Thyroid gland (tissue), 4 donors: ENCODE measurements at regions not wholly inside any gene's neighbourhood (a gene's known extent, or its start where the extent isn't known, plus 50 kb on each side); places are given as distances from the start of the nearest gene placed in this dataset.

Experiments used
- POLR2A ChIP-seq, 2 donors: fragments of 450-650 bp; IDR thresholded peaks; one replicate each; pipeline ENCODE4 v1.6.1; 2017; ENCODE audit warnings: antibody characterized with exemption in 2 of 2, mild to moderate bottlenecking in 2 of 2, moderate library complexity in 1 of 2
- TF ChIP-seq, protein P1 (sequence below), 6 experiments: fragments of 200-600 bp in 3 of 6; fragments of 450-650 bp in 3 of 6; sonication (generic) in 3 of 6; IDR thresholded peaks; one replicate each; pipeline ENCODE4 v1.5.1; 2016 to 2019; ENCODE audit warnings: antibody characterized with exemption in 6 of 6, mild to moderate bottlenecking in 2 of 6, inconsistent platforms in 1 of 6, moderate library complexity in 1 of 6

DNA sequence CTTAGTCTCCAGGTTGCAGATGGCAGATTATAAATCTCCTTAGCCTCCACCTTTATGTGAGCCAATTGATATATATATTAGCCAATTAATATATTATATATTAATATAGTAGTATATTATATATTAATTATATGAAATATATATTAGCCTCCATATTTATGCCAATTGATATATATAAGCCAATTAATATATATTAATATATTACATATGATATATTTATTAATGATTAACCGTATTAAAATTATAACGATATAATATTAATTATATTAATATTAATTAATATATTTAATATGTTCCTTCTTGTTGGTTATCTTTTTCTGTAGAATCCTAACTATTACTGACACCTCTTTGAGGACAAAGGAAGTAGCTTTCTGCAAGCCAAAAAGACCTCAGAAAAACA, 972.5 kb downstream of the GBE1 start:
- no peak for TF ChIP-seq POLR2A (IDR thresholded peaks at IDR 0.05)
- TF ChIP-seq, protein P1, sequence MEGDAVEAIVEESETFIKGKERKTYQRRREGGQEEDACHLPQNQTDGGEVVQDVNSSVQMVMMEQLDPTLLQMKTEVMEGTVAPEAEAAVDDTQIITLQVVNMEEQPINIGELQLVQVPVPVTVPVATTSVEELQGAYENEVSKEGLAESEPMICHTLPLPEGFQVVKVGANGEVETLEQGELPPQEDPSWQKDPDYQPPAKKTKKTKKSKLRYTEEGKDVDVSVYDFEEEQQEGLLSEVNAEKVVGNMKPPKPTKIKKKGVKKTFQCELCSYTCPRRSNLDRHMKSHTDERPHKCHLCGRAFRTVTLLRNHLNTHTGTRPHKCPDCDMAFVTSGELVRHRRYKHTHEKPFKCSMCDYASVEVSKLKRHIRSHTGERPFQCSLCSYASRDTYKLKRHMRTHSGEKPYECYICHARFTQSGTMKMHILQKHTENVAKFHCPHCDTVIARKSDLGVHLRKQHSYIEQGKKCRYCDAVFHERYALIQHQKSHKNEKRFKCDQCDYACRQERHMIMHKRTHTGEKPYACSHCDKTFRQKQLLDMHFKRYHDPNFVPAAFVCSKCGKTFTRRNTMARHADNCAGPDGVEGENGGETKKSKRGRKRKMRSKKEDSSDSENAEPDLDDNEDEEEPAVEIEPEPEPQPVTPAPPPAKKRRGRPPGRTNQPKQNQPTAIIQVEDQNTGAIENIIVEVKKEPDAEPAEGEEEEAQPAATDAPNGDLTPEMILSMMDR (IDR thresholded peaks at IDR 0.05): no peak
